Head of caudate nucleus (tissue), 42 donors: ENCODE measurements at regions not wholly inside any gene's neighbourhood (a gene's known extent, or its start where the extent isn't known, plus 50 kb on each side); places are given as distances from the start of the nearest gene placed in this dataset.
A peak's percentile ranks its signal among the peaks of the same experiment; 100 is the strongest.

ENCODE experiments used
- DNase-seq, 42 donors: peaks; one replicate each; pipeline versions ENCODE4 v3.0.0 to v3.0.0-alpha.2; 2020 to 2021; ENCODE audit warnings: mixed read lengths in 7 of 42
- intact Hi-C: fragments of 100-400 bp; cut with DNase I; formaldehyde crosslinking; loops from one replicate; pipeline ENCODE4 v1.15.0; 2022

DNA sequence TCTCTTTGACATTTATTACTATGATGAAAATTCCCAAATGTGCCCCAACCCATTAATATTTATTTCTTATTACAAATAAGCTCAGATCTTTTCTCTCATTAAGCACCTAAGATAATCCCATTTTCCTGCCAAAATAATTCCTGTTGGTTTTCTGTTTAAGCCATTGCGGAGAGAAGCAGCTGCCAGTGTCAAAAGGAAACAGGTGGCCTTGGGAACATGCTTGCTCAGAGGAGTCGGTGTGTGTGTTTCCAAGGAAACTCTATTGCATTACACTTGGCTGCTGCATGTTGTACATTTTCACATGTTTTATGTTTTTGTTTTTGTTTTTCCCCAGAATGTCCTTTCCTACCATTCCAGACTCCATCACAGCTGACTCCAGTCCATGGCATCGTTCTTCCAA lies 56.4 kb downstream of the CD24 start:
- intact Hi-C loops: no loop called here

DNA sequence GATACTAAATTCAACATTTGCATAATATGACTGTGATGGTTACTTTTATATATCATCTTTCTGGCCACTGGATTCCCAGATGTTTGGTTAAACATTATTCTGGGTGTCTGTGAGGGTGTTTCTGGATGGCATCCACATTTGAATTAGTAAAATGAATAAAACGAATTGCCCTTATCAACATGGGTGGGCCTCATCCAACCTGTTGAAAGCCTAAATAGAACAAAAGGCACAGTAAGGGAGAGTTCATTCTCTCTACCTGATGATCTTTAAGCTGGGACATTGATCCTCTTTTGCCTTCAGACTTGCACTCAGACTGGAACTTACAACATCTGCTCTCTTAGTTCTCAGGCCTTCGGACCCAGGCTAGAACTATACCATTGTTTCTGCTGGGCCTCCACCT lies 57.6 kb downstream of the CD24 start:
- intact Hi-C loops: no loop called here
- no peak for DNase-seq

More for the DNA sequence above, 56.4 kb downstream of the CD24 start:
- no peak for DNase-seq

- intact Hi-C loops: no loop called here
- DNase-seq: no peak
Observed at GRCh38 chr6:106913676-106914280, 60.8 kb downstream of the CD24 start.

DNA sequence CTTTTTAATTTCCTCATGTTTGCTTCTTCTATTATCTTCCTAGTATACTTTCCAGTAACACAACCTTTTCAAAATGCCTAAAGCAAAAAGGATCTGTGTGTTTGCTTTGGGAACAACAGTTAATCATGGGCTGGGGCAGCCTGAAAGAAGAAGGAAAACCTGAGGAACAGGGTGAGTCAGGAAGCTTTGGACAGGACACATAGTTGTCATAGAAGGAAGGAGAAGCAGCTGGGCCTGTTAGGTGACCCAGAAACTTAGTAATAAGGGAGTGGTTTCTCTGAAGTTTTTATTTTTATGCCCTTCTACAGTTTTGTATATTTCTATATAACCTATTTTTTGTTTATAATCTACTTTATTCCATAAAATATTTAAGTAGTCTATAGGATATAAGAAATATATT lies 61.4 kb downstream of the CD24 start:
- intact Hi-C loops: no loop called here
- DNase-seq: no peak

GRCh38 chr6:106912091-106912490 lies 62.4 kb downstream of the CD24 start:
- intact Hi-C loops: no loop called here
- no peak for DNase-seq

DNA sequence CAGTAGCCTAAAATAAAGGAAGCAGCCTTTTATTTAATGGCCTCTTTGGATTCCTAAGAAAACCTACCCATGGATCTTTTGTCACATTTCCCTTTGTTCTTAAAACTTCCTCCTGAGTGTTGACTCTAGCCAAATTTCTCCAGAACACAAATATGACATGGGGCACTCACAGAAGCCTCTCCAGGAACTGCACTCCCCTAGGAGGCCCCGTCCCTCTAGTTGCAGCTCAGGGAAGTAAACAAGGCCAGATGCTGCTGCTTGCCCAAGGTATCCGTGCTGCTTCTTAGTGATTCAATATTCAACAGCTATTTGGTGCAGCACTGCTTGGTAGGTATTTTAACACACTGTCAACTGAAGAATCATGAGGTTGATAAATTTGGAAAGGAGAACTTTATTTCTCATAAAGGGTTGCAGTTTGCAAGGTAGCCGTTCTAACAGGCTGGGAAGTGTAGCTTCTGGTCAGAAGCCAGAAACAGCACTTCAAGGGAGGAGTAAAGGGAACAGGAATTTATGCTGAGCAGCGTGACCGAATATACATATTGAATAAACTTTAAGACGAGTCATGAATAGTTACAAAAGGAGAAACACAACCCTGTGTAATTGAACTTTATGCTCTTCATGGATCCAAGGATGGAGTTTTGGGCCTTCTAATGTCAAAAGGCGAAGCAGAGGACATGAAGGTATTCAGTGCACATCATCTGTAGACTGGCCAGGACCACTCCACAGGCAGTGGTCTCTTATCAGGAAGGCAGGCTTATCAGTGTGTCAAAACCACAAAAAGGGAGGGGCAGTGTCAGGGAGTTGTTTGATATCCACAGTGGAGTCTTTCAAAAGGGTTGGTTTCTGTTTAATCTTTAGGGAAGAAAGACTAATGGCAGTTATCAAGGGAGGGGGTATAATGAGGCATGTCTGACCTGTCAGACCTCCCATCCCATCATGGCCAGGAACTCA lies 63.3 kb downstream of the CD24 start:
- intact Hi-C loops: no loop called here
- DNase-seq: no peak

- intact Hi-C loops: no loop called here
- DNase-seq: no peak
Observed at GRCh38 chr6:106908386-106908840, 66.1 kb downstream of the CD24 start.

- intact Hi-C loops: no loop called here
Observed at GRCh38 chr6:106907754-106908153, 66.8 kb downstream of the CD24 start.

GRCh38 chr6:106906232-106906631 lies 68.3 kb downstream of the CD24 start:
- intact Hi-C loops: no loop called here
- DNase-seq: no peak

More at GRCh38 chr6:106907754-106908153, 66.8 kb downstream of the CD24 start:
- no peak for DNase-seq

GRCh38 chr6:106903299-106903698 lies 71.2 kb downstream of the CD24 start:
- intact Hi-C loops: no loop called here
- DNase-seq: no peak

DNA sequence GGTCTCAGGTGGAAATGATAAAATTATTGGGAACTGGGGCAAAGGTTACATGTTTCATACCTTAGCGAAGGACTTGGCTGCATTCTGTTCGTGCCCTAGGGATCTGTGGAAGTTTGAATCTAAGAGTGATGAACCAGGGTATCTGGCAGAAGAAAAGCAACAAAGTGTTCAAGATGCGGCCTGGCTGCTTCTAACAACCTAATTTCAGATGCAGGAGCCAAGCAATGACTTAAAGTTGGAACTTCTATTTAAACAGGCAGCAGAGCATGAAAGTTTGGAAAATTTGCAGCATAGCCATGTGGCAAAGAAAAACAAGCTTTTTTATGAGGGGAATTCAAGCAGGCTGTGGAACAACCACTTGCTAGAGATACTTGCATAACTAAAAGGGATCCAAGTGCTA lies 73.5 kb downstream of the CD24 start:
- intact Hi-C loops: no loop called here
- DNase-seq: no peak

GRCh38 chr6:106899697-106900096 lies 74.8 kb downstream of the CD24 start:
- intact Hi-C loops: no loop called here
- no peak for DNase-seq

- DNase-seq: no peak
- intact Hi-C loops: no loop called here
Observed at GRCh38 chr6:106897580-106897979, 76.9 kb downstream of the CD24 start.

- intact Hi-C loops: no loop called here
- DNase-seq: no peak
Observed at GRCh38 chr6:106895703-106896040, 78.9 kb downstream of the CD24 start.

GRCh38 chr6:106894978-106895702 lies 79.4 kb downstream of the CD24 start:
- intact Hi-C loops: no loop called here
- peak in 36 of 42 donors; percentile 7 to 80 (median 42) for DNase-seq

DNA sequence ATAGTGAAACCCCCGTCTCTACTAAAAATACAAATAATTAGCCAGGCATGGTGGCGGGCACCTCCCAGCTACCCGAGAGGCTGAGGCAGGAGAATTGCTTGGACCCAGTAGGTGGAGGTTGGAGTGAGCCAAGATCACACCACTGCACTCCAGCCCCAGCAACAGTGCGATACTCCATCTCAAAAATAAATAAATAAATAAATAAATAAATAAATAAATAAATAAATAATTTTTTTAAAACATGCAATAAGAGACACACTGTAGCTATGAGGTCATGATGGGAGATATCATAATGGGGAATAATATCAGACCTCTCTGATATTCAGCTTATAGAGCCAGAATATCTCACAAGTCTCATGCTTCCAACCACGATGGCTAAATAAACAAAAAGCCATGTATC lies 82.3 kb downstream of the CD24 start:
- no peak for DNase-seq
- intact Hi-C loops: no loop called here

- intact Hi-C loops: no loop called here
- no peak for DNase-seq
Observed at GRCh38 chr6:106890447-106890846, 84.1 kb downstream of the CD24 start.

- intact Hi-C loops: no loop called here
- no peak for DNase-seq
Observed at GRCh38 chr6:106889692-106890091, 84.8 kb downstream of the CD24 start.

DNA sequence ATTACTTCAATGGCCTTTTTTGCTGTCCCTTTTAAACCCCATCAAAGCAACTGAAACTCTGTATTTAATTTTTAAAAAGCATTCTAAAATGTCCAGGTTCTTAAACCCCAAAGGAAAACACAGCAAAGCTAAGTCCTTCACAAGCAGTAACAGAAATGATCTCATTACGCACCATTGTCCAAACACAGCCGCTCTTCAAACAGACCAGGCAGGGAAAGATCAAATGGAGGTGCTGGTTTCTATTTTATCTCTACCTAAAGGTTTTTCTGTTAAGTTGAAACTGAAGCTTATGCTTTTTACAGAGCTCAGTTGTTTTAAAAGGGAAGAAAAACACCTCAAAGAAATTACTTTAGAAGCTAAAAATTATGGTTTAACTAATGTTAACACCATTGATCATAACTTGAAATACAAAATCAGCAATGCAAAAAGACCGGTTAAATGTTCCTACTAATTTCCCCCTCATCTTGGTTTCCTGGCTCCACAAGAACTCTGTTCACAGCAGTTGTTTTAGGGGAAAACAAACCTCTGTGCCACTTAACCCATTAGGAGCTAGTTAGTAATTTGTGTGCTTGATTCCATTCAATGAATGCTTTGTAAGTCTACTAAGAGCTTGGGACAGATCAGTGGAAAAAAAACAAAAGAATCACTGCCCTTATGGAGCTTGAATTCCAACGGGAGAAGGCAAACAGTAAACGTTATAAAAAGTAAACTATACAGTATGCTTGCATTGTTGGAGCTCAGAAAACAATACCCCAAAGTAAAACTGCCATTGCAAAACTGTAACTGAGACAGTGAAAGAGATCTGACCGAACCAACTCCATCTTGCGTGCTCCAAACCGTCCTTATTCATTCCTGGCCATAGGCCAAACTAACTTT lies 87.4 kb downstream of the CD24 start:
- DNase-seq: no peak
- intact Hi-C loops: no loop called here
